NT2/D1 (cell line): ENCODE measurements at regions not wholly inside any gene's neighbourhood (a gene's known extent, or its start where the extent isn't known, plus 50 kb on each side); places are given as distances from the start of the nearest gene placed in this dataset.

Experiments used
- DNase-seq: peaks from one replicate; pipeline ENCODE4 v3.0.0-alpha.2; 2011; ENCODE audit warnings: low read depth, low spot score
- H3K27me3 ChIP-seq: 2 replicates; pipeline ENCODE4 v1.6.0; 2011; ENCODE audit warnings: mild to moderate bottlenecking; ENCODE audit not compliant: insufficient read length, insufficient read depth
- H3K36me3 ChIP-seq: 2 replicates; pipeline ENCODE4 v1.6.1; 2011; ENCODE audit warnings: mild to moderate bottlenecking, low read length, mixed read lengths; ENCODE audit not compliant: insufficient read depth, insufficient read length
- H3K4me1 ChIP-seq: 2 replicates; pipeline ENCODE4 v1.5.1; 2011; ENCODE audit not compliant: insufficient read depth, insufficient read length
- H3K4me3 ChIP-seq: 2 replicates; pipeline ENCODE4 v1.5.1; 2011; ENCODE audit warnings: low read depth; ENCODE audit not compliant: insufficient read length
- H3K9ac ChIP-seq: 2 replicates; pipeline ENCODE4 v1.6.0; 2011; ENCODE audit warnings: low read depth; ENCODE audit not compliant: insufficient read length
- H3K9me3 ChIP-seq: 2 replicates; pipeline ENCODE4 v1.5.1; 2011; ENCODE audit warnings: mild to moderate bottlenecking, low read length; ENCODE audit not compliant: insufficient read depth
- SUZ12 ChIP-seq: IDR thresholded peaks from 2 replicates; pipeline ENCODE4 v1.6.1; 2011; ENCODE audit not compliant: insufficient read length, insufficient read depth; ENCODE audit errors: extremely low read depth
- YY1 ChIP-seq: IDR thresholded peaks from 2 replicates; pipeline ENCODE4 v1.6.1; 2011; ENCODE audit not compliant: insufficient read length, insufficient read depth
- ZNF274 ChIP-seq: IDR thresholded peaks from 2 replicates; pipeline ENCODE4 v1.6.1; 2011; ENCODE audit warnings: mild to moderate bottlenecking, low read depth, low read length

DNA sequence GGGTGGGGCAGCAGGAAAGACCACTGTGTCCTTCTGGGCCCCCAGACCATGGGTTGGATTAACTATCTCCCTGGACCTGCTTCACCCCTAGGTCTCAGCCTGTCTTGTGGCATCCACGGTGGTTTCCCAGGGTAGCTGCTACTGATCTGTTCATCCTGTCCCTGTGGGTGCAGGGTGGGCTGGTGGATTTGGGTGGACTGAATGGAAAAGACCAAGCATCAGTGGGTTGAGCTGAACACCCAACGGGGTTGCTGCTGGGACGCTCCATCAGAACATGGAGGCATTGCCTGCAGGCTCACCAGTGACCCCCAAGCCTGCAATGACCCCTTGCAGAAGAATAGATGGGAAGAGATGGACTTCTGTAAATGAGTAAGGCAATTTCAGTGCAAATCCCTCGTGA is 812.1 kb downstream of the TBC1D22A start:
- Histone ChIP-seq H3K27me3 (no peaks in the 10 kb centered on the region), H3K9ac (no peak overlapping the region), H3K4me3 (no peak overlapping the region), H3K36me3 (no peaks in the 10 kb centered on the region), H3K9me3 (no peaks in the 10 kb centered on the region), H3K4me1 (peaks cover under 1% of the 10 kb centered on the region)
- DNase-seq, result no peak
- TF ChIP-seq YY1, result no peak
- TF ChIP-seq SUZ12, result no peak
- TF ChIP-seq ZNF274, result no peak

GRCh38 chr22:47573141-47573540 is 810.7 kb downstream of the TBC1D22A start:
- DNase-seq, result no peak
- no peaks in the 10 kb centered on the region for H3K9me3 ChIP-seq
- H3K27me3 ChIP-seq, result no peaks in the 10 kb centered on the region
- H3K36me3 ChIP-seq, result no peaks in the 10 kb centered on the region
- TF ChIP-seq ZNF274 (no peak), YY1 (no peak), SUZ12 (no peak)
- H3K4me3 ChIP-seq, result no peak overlapping the region
- no peak overlapping the region for H3K9ac ChIP-seq
- H3K4me1 ChIP-seq, result peaks cover 3% of the 10 kb centered on the region

DNA sequence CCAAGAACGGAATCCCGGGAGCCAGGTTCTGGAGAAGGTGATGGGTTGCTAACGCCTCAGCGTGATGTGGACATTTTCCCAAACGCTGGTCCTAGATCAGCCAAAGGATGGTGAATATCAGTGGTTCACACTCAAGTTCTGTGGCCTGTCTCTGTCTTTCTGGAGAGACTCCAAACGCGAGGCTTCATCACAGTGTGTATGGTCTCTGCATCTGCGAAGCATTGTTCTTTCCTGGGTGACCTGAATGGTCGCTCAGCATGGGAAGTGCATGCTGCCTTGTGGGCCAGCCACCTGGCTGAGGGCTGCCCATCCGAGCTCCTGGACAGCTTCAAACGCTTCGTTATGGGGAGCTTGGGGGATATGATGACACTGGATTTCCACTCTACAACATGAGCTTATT is 810.0 kb downstream of the TBC1D22A start:
- DNase-seq, result no peak
- Histone ChIP-seq H3K9me3 (no peaks in the 10 kb centered on the region), H3K36me3 (no peaks in the 10 kb centered on the region), H3K27me3 (no peaks in the 10 kb centered on the region), H3K9ac (no peak overlapping the region), H3K4me1 (peaks cover 3% of the 10 kb centered on the region), H3K4me3 (no peak overlapping the region)
- TF ChIP-seq SUZ12 (no peak), YY1 (no peak), ZNF274 (no peak)

DNA sequence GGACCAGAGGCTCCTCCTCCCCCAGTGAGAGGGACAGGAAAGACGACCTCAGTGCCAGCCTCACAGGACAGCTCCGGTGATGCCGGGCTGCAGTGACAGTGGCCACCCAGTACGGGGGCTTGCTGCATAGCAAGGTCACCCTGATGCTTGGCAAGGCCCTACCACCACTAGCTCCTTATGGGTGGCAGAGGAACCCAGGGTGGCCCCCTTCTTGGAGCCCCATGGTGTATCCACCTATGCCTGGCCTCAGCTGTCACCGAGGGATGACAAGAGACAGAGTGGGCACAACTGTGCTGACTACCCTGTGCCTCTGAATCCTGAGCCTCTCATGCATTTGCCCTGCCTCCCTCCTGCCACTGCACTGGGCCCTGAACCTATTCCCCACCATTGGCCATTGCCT is 809.2 kb downstream of the TBC1D22A start:
- no peaks in the 10 kb centered on the region for H3K9me3 ChIP-seq
- TF ChIP-seq SUZ12, result no peak
- no peak for TF ChIP-seq YY1
- no peak for TF ChIP-seq ZNF274

GRCh38 chr22:47570851-47571250 is 808.4 kb downstream of the TBC1D22A start:
- Histone ChIP-seq H3K9me3 (no peaks in the 10 kb centered on the region), H3K27me3 (no peaks in the 10 kb centered on the region)

More for the DNA sequence above, 809.2 kb downstream of the TBC1D22A start:
- Histone ChIP-seq H3K4me3 (no peak overlapping the region), H3K36me3 (no peaks in the 10 kb centered on the region), H3K27me3 (no peaks in the 10 kb centered on the region), H3K4me1 (peaks cover 3% of the 10 kb centered on the region), H3K9ac (no peak overlapping the region)
- DNase-seq, result no peak

DNA sequence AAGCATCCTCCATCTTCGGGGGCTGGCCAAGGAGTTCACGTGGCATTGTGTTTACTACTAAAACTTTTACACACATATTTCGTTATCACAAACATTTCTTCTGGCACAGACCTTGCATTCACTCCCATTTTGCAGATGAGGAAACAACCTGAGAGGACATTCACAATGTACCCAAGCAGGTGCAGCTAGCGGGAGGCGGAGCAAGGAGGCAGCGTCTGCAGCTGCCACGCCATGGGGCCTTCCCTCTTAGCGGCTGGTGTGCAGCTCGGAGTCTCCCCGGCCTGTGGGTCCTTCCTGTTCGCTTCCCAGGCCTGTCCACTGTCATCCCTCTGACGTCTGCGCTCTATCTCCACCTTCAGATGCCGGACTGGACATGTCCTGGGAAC is 807.8 kb downstream of the TBC1D22A start:
- no peak for DNase-seq
- Histone ChIP-seq H3K4me3 (no peak overlapping the region), H3K9me3 (no peaks in the 10 kb centered on the region), H3K27me3 (no peaks in the 10 kb centered on the region), H3K36me3 (no peaks in the 10 kb centered on the region), H3K4me1 (peaks cover 7% of the 10 kb centered on the region), H3K9ac (no peak overlapping the region)
- TF ChIP-seq YY1, result no peak
- no peak for TF ChIP-seq SUZ12
- no peak for TF ChIP-seq ZNF274

More at GRCh38 chr22:47570851-47571250, 808.4 kb downstream of the TBC1D22A start:
- TF ChIP-seq YY1 (no peak), SUZ12 (no peak), ZNF274 (no peak)
- H3K9ac ChIP-seq, result no peak overlapping the region
- no peak overlapping the region for H3K4me3 ChIP-seq
- no peak for DNase-seq
- H3K36me3 ChIP-seq, result no peaks in the 10 kb centered on the region
- H3K4me1 ChIP-seq, result peaks cover 3% of the 10 kb centered on the region

DNA sequence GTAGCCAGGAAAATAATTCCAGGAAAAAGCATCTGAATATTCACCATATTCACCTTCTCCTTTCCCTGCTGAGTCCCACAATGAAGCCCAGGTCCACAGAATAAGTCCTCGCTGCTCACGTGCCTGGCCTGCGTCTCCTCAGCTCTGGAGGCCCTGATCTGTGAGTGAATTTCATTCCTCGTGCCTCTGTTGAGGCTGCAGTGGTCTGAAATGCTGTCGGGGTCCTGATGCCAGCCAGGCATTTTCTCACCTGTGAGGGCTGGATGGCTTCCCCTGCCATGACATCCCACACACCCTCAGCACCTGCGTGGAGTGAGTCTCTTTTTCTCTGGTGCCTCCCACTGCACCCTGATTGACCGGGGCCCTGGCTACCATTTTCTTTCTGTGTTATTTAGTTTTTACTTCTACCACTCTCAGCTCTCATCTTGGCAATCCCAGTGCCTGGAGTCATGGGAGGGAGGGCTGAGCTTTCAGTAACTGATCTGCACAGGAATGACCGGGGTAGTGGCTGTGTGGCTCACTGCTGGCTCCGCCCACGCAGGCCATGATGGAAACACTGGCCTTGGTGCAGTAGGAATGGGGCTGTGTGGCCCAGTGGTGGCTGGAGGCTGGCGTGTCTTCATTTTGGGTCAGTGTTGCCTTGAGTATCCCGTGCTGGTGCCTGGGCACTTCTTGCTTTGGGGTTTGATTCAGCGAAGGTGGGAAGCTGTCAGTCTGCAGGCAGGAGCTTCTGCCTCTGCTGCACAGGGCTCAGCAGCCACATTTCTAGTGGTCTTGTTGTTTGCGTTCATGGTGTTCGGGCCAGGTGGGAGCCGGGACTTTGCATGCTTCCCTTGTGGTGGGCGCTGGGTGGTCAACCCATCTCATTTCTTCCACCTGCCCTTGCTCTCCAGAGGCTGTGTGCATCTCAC is 807.2 kb downstream of the TBC1D22A start:
- Histone ChIP-seq H3K4me1 (peaks cover 8% of the 10 kb centered on the region), H3K4me3 (no peak overlapping the region), H3K9ac (no peak overlapping the region), H3K27me3 (no peaks in the 10 kb centered on the region), H3K9me3 (no peaks in the 10 kb centered on the region), H3K36me3 (no peaks in the 10 kb centered on the region)
- no peak for TF ChIP-seq ZNF274
- TF ChIP-seq SUZ12, result no peak
- TF ChIP-seq YY1, result no peak
- no peak for DNase-seq
